ENCODE measurements at regions not wholly inside any gene's neighbourhood (a gene's known extent, or its start where the extent isn't known, plus 50 kb on each side); places are given as distances from the start of the nearest gene placed in this dataset.

- no peak for TF ChIP-seq CTCF (IDR thresholded peaks at IDR 0.05)
- TF ChIP-seq POLR2A (IDR thresholded peaks at IDR 0.05): no peak
Measured at GRCh38 chr18:26721854-26722564, 143.5 kb downstream of the AQP4 start.

Data from breast epithelium (tissue), 3 donors.